Activated CD8-positive, alpha-beta memory T cell treated with anti-CD3 and anti-CD28 coated beads, Interleukin-2, amount 50 U/mL, for 48 hours (primary cell): ENCODE measurements at regions not wholly inside any gene's neighbourhood (a gene's known extent, or its start where the extent isn't known, plus 50 kb on each side); places are given as distances from the start of the nearest gene placed in this dataset.
"Not testable (repeated sequence)": the region's sequence is repeated elsewhere in the genome, so short reads cannot be mapped to it uniquely, and the experiment has no call there.

Source experiments
- DNase-seq: peaks from one replicate; pipeline ENCODE4 v3.0.0-alpha.2; 2020

- DNase-seq, result no peak
Observed at GRCh38 chr2:194567661-194568017, 1089.4 kb upstream of the SLC39A10 start.

- no peak for DNase-seq
Observed at GRCh38 chr2:194566907-194567660, 1089.9 kb upstream of the SLC39A10 start.

- no peak for DNase-seq
Observed at GRCh38 chr2:194564422-194564821, 1092.6 kb upstream of the SLC39A10 start.

- no peak for DNase-seq
Observed at GRCh38 chr2:194562329-194562728, 1094.7 kb upstream of the SLC39A10 start.

DNA sequence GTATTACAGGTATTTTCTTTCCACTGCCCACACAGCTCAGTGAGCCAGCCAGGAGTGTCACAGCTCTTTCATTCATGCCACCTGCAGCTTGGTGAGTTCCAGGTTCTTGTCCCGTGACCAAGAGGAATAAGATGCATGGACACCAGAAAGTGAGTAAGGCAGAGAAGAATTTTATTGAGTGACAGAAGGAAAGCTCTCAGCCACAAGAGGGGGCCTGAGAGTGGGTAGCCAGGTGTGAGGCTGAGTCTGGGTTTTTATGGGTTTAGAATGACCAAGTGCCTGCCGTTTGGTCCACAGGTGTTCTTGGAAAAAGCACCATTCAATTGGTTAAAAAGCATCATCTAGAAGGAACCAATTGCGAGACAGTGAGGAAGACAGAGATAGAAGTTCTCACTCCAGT, 1097.1 kb upstream of the SLC39A10 start:
- no peak for DNase-seq

DNA sequence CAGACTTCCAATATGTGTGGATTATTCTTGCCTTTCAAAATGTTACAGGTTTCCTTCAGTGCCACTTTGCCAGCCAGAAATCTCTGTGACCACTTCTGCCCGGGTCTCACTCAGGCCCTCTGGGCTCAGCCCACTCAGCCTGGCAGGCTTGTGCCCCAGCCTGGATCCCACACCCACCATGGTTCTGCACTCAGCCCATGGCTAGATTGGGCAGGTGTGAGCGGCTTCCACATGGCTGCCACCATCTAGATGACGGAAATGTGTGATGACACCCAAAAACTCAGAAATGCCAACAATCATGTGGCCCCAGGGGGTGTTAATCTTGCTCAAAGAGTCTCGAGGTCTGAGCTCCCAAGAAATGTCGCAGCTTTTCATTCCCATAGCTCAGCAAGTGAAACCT, 1097.5 kb upstream of the SLC39A10 start:
- no peak for DNase-seq

DNA sequence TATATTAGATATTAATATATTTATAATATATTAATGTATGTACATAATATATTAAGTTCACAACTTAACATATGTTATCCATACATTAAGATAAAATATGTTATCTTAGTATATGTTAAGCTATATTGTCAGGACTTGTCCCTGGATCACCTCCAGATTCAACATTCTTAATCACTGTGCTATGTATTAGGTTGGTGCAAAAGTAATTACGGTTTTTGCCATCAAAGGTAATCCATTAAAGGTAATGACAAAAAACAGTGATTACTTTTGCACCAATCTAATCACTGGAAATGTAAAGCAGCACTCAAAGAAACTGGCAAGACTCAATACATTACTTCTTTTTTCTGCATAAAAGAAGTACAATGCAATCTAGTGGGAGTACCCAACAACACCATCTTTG, 1099.0 kb upstream of the SLC39A10 start:
- no peak for DNase-seq

- no peak for DNase-seq
Observed at GRCh38 chr2:194556629-194557028, 1100.4 kb upstream of the SLC39A10 start.

DNA sequence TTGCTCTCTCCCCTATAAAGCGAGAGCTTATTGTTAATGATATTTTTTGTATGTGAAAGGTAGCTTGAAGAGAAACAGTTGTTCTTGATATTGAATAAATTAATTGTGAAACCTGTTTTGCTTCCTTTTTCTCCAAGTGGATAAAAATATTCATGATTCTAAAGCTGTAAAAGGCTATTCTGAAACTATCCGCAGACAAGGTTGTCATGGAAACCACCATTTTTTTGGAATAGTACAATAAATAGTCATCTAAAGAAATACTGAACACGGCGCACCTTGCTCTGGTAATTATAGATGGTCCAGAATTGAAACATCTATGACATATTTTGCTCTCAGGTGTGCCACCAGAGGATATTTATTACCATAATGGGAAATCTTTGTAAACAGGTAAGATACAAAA, 1103.0 kb upstream of the SLC39A10 start:
- DNase-seq, result no peak

GRCh38 chr2:194550702-194551101, 1106.3 kb upstream of the SLC39A10 start:
- DNase-seq, result no peak

- DNase-seq, result no peak
Observed at GRCh38 chr2:194549387-194549786, 1107.6 kb upstream of the SLC39A10 start.

GRCh38 chr2:194545978-194546377, 1111.0 kb upstream of the SLC39A10 start:
- DNase-seq, result no peak

- DNase-seq, result no peak
Observed at GRCh38 chr2:194539425-194539824, 1117.6 kb upstream of the SLC39A10 start.

DNA sequence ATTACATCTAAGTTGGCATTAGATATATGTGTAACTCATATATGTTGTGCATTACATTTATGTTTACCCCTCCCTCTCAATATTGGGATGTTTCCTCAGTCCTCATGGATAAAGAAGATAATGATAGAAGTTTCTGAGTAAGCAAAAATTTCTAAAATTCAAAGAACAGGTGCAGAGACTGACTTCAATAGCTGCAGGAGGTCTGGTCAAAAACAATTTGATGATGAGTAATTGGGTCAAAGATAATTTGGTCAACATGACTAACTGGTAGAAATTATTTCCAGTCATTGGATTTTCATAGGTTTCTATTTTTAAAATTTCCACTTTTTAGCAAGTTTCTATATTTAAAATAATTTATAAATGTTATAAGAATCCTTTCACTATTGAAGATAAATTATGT, 1130.9 kb upstream of the SLC39A10 start:
- no peak for DNase-seq

GRCh38 chr2:194514281-194514680, 1142.7 kb upstream of the SLC39A10 start:
- no peak for DNase-seq

- DNase-seq, result not testable (repeated sequence)
Observed at GRCh38 chr2:194511070-194511469, 1146.0 kb upstream of the SLC39A10 start.

DNA sequence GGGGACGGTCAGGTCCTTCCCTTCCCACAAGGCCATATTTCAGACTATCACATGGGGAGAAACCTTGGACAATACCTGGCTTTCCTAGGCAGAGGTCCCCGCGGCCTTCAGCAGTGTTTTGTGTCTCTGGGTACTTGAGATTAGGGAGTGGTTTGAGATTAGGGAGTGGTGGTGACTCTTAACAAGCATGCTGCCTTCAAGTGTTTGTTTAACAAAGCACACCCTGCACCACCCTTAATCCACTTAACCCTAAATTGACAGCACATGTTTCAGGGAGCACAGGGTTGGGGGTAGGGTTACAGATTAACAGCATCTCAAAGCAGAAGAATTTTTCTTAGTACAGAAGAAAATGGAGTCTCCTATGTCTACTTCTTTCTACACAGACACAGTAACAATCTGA, 1152.2 kb upstream of the SLC39A10 start:
- DNase-seq, result not testable (repeated sequence)

DNA sequence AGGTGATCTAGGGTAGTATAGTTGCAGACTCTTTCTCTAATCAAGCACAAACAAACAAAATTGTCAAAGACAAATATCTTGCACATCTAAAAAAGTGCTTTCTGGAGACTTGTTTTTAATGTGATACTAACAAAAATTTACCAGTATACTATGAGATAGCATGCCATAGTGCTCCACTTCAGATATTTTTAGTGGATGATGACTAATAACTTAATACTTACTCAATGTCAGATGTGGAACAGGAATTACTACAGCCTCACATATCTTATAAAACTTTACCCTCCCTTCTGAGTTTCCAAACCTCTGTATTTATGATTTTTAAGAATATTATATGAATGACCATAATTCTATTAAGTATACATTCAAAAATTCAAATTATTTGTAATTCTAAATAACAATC, 1162.0 kb upstream of the SLC39A10 start:
- DNase-seq, result no peak

- no peak for DNase-seq
Observed at GRCh38 chr2:194494401-194494800, 1162.6 kb upstream of the SLC39A10 start.

DNA sequence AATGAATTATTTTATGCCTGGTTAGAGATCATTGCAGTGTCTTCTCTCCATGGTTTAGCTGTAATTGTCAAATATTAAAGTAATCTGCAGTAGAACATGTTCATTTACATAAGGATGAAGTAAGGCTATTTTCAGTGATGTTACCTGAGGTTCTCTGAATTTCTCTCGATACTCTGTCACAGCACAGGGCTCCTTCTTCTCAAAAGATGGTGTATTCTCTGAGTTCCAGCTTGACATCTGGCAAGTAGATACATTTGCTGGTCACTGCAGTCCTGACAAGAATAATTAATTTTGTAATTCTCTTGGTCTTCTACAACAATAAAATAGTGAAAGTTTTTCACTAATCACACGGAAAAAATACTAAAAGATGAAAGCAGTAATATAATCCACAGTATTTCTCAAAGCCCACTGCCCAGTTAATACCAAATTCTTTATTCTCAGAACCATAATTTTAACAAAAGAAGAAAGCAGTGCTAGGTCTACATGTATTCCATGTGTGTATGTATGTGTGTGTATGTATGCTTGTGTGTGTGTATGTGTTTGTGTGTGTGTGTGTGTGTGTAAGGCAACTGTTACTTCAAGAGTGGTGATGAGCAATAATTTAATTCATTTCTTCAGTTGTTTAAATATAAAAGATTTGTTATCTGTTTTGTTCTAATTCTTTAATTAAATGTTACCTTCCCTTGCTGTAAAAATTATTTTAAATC, 1165.5 kb upstream of the SLC39A10 start:
- DNase-seq, result no peak

GRCh38 chr2:194486326-194486725, 1170.7 kb upstream of the SLC39A10 start:
- DNase-seq, result no peak

- no peak for DNase-seq
Observed at GRCh38 chr2:194483041-194483440, 1174.0 kb upstream of the SLC39A10 start.

DNA sequence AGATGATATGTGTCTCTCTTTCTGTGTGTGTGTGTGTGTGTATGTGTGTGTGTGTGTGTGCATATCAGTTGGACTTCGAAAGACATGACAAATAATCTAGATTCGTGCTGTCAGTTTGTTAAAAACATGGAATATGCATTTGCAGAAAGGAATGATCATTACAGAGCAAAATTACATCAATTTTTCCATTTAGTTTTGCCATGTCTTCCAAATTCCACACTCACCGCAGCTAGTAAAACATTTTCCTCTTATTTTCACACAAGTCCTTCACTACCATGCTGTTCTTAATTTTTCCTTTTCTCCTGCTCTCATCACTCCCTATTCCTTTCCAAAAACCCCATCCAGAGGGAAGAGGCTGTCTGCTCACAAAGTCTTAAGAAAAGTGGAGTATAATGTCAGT, 1191.4 kb upstream of the SLC39A10 start:
- no peak for DNase-seq

DNA sequence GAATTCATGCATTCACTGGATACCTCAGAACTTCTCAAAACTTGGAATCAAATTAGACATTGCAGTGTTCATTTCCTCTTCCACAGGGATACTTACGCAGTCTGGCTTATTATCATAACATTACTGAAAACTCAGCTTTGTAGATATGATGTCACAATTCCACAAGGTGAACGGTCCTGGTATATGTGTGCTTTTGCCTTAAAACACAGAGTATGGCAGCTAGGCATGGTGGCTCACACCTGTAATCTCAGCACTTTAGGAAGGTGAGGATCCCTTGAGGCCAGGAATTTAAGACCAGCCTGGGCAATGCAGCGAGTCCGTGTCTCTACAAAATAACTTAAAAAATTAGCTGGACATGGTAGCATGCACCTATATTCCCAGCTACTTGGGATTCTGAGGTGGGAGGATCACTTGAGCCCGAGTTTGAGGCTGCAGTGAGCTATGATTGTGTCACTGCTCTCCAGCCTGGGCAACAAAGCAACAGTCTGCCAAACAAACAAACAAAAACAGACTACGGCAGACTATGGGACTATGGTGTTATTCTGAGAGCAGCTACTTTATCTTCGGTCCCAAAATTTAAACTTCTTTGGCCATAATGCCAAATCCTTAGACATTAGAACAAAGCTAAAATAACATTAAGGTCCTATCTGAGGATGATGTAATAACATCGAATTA, 1191.9 kb upstream of the SLC39A10 start:
- no peak for DNase-seq
